K562 (cell line): ENCODE measurements at regions not wholly inside any gene's neighbourhood (a gene's known extent, or its start where the extent isn't known, plus 50 kb on each side); places are given as distances from the start of the nearest gene placed in this dataset.

Experiments
- ATAC-seq: fragments of 200-7000 bp; cut with Tn5 transposase; 3 replicates; pipeline ENCODE4 v1.9.1; 2020; ENCODE audit warnings: moderate library complexity
- BruUV-seq: library from RNA; stranded (reverse); fragments of 400-500 nt; replicated peaks from 2 replicates; lab custom pipeline; 2021; lab: Mats Ljungman, UMichigan
- CTCF ChIA-PET: fragments of 300-600 bp; formaldehyde crosslinking; extraction: SDS; loops from one replicate; lab custom pipeline; 2021; ENCODE audit warnings: low intra/inter-chr PET ratio; lab: Yijun Ruan, JAX
- POLR2A ChIA-PET: fragments of 300-600, 350-650 bp; sonication (Branson Sonifier 250); formaldehyde crosslinking; extraction: SDS; loops from one replicate; lab custom pipeline; 2021; ENCODE audit warnings: antibody characterized with exemption, inconsistent platforms; lab: Yijun Ruan, JAX
- DNase-seq, 4 experiments: peaks; one replicate each; pipeline versions ENCODE4 v3.0.0 to v3.0.0-alpha.2; 2011 to 2018; ENCODE audit warnings: low spot score in 3 of 4, mixed read lengths in 3 of 4; ENCODE audit errors: extremely low read depth in 1 of 4
- FAIRE-seq: peaks from 2 replicates; lab custom pipeline; 2011; peaks lifted over from hg19 to GRCh38; lab: Jason Lieb, UNC
- H2AFZ ChIP-seq: 2 replicates; pipeline ENCODE4 v1.6.0; 2011; ENCODE audit warnings: low read depth, low read length, control low read depth, inconsistent platforms
- H3K27ac ChIP-seq: fragments of 200-600 bp; 3 replicates; pipeline ENCODE4 v1.8.0; 2011; ENCODE audit warnings: low read depth, mild to moderate bottlenecking, control low read depth, inconsistent platforms, low read length, moderate library complexity, mixed read lengths; ENCODE audit errors: extremely low read depth
- H3K27me3 ChIP-seq, 2 experiments: fragments of 300-600 bp in 1 of 2; 2 replicates in 1 of 2; 3 replicates in 1 of 2; pipeline versions ENCODE4 v1.6.0 to v1.8.0; 2011; ENCODE audit warnings: inconsistent platforms in 2 of 2, low read length in 2 of 2, mild to moderate bottlenecking in 1 of 2, mixed read lengths in 1 of 2, moderate library complexity in 1 of 2; ENCODE audit not compliant: control insufficient read depth in 2 of 2, insufficient read depth in 2 of 2
- H3K36me3 ChIP-seq: fragments of 300-600 bp; 3 replicates; pipeline ENCODE4 v1.8.0; 2011; ENCODE audit warnings: mild to moderate bottlenecking, low read length, inconsistent platforms; ENCODE audit not compliant: control insufficient read depth, insufficient read depth
- H3K4me1 ChIP-seq, 2 experiments: fragments of 200-600 bp in 1 of 2; replicated peaks in 1 of 2; 2 replicates in 1 of 2; 3 replicates in 1 of 2; pipeline versions ENCODE4 v1.5.1 to v1.8.0; 2011; ENCODE audit warnings: inconsistent platforms in 2 of 2, low read length in 2 of 2, mild to moderate bottlenecking in 1 of 2, mixed read lengths in 1 of 2, moderate library complexity in 1 of 2; ENCODE audit not compliant: control insufficient read depth in 2 of 2, insufficient read depth in 2 of 2
- H3K4me2 ChIP-seq: 2 replicates; pipeline ENCODE4 v1.6.1; 2011; ENCODE audit warnings: low read length, control low read depth, inconsistent platforms, mixed read lengths; ENCODE audit not compliant: insufficient read depth
- H3K4me3 ChIP-seq: fragments of 200-600 bp; sonication (generic), shearing (Covaris generic); 2 replicates; pipeline ENCODE4 v1.5.1; 2016; ENCODE audit warnings: control low read depth, inconsistent platforms
- H3K79me2 ChIP-seq: fragments of 200-600 bp; 3 replicates; pipeline ENCODE4 v1.8.0; 2011; ENCODE audit warnings: low read length, inconsistent platforms; ENCODE audit not compliant: control insufficient read depth, insufficient read depth
- H3K9ac ChIP-seq, 2 experiments: 2 replicates each; pipeline versions ENCODE4 v1.6.0 to v1.6.1; 2011; ENCODE audit warnings: low read depth in 2 of 2, low read length in 2 of 2, control low read depth in 1 of 2, inconsistent platforms in 1 of 2, mild to moderate bottlenecking in 1 of 2, mixed read lengths in 1 of 2; ENCODE audit not compliant: insufficient read depth in 1 of 2
- H3K9me1 ChIP-seq: one replicate; pipeline ENCODE4 v1.6.0; 2011; ENCODE audit warnings: inconsistent platforms, mild to moderate bottlenecking, low read length, moderate library complexity; ENCODE audit not compliant: control insufficient read depth, insufficient read depth
- H3K9me3 ChIP-seq: replicated peaks from 2 replicates; pipeline ENCODE4 v1.5.1; 2011; ENCODE audit warnings: low read depth, low read length, inconsistent platforms; ENCODE audit not compliant: control insufficient read depth, insufficient read depth
- H4K20me1 ChIP-seq: replicated peaks from 2 replicates; pipeline ENCODE4 v1.6.1; 2011; ENCODE audit warnings: low read length, inconsistent platforms, mixed read lengths; ENCODE audit not compliant: control insufficient read depth, insufficient read depth
- ETS1 ChIP-seq: conservative IDR thresholded peaks from 2 replicates; pipeline ENCODE4 v1.6.1; 2011; ENCODE audit warnings: low read depth, mild to moderate bottlenecking, low read length; ENCODE audit not compliant: control insufficient read depth
- FOS ChIP-seq: IDR thresholded peaks from 3 replicates; pipeline ENCODE4 v1.6.1; 2011; ENCODE audit not compliant: insufficient read length; ENCODE audit errors: extremely low read depth
- HINFP ChIP-seq: fragments of 450-650 bp; conservative IDR thresholded peaks from 2 replicates; pipeline ENCODE4 v1.6.1; 2016; ENCODE audit warnings: missing genetic modification characterization, low read depth, mild to moderate bottlenecking, control low read depth, missing compliant biosample characterization
- LEF1 ChIP-seq: fragments of 450-650 bp; IDR thresholded peaks from 2 replicates; pipeline ENCODE4 v1.6.1; 2016; ENCODE audit warnings: mild to moderate bottlenecking
- SNRNP70 ChIP-seq: fragments of 200-400 bp; formaldehyde crosslinking; optimal IDR thresholded peaks from 2 replicates; pipeline ENCODE3; 2017; ENCODE audit warnings: low read depth, low read length
- SUPT5H ChIP-seq: fragments of 450-650 bp; IDR thresholded peaks from 2 replicates; pipeline ENCODE4 v1.6.1; 2016
- YBX1 ChIP-seq: fragments of 450-650 bp; IDR thresholded peaks from 2 replicates; pipeline ENCODE4 v1.7.1; 2016; ENCODE audit warnings: mild to moderate bottlenecking
- ZC3H4 ChIP-seq: sonication (generic); formaldehyde crosslinking; IDR thresholded peaks from 2 replicates; pipeline ENCODE4 v1.9.0; 2021; ENCODE audit warnings: missing genetic modification reagents, borderline replicate concordance
- ZFPM2 ChIP-seq: fragments of 250-450 bp; sonication (Bioruptor Pico); IDR thresholded peaks from 2 replicates; pipeline ENCODE4 v1.5.1; 2022; ENCODE audit warnings: mild to moderate bottlenecking
- ZNF3 ChIP-seq: fragments of 250-450 bp; sonication (Bioruptor Pico); IDR thresholded peaks from 2 replicates; pipeline ENCODE4 v1.5.0; 2021; ENCODE audit warnings: mild to moderate bottlenecking, moderate library complexity
- ZNF668 ChIP-seq: fragments of 250-450 bp; sonication (Bioruptor Pico); IDR thresholded peaks from 2 replicates; pipeline ENCODE4 v1.8.0; 2022; ENCODE audit warnings: mild to moderate bottlenecking, inconsistent platforms
- WGBS: fragments of 100-300 bp; shearing (Covaris generic); methylation state at CpG from one replicate; pipeline ENCODE4 v1.1.6; 2016; ENCODE audit warnings: low coverage, mixed read lengths; ENCODE audit not compliant: insufficient coverage; ENCODE audit errors: missing lambda C conversion rate; 5-methylcytosine and 5-hydroxymethylcytosine counted together
- in situ Hi-C: fragments of 300-500 bp; cut with MboI; formaldehyde crosslinking; loops from 4 replicates; pipeline ENCODE4 v1.15.0; 2018; ENCODE audit warnings: inconsistent platforms, mixed read lengths
- intact Hi-C: fragments of 100-400 bp; cut with micrococcal nuclease; formaldehyde crosslinking; loops from 2 replicates; pipeline ENCODE4 v1.14.2; 2022
- TF ChIP-seq, protein P1 (sequence below): IDR thresholded peaks from 3 replicates; pipeline ENCODE4 v1.6.1; 2011; ENCODE audit warnings: borderline replicate concordance, mild to moderate bottlenecking; ENCODE audit not compliant: insufficient read length, insufficient read depth
- TF ChIP-seq, protein P2 (sequence below): fragments of 450-650 bp; formaldehyde crosslinking; IDR thresholded peaks from 2 replicates; pipeline ENCODE4 v1.4.0; 2020; ENCODE audit warnings: mild to moderate bottlenecking, moderate library complexity
- TF ChIP-seq, protein P3 (sequence below): sonication (generic); formaldehyde crosslinking; IDR thresholded peaks from 2 replicates; pipeline ENCODE4 v1.8.1; 2022; ENCODE audit warnings: missing genetic modification reagents

DNA sequence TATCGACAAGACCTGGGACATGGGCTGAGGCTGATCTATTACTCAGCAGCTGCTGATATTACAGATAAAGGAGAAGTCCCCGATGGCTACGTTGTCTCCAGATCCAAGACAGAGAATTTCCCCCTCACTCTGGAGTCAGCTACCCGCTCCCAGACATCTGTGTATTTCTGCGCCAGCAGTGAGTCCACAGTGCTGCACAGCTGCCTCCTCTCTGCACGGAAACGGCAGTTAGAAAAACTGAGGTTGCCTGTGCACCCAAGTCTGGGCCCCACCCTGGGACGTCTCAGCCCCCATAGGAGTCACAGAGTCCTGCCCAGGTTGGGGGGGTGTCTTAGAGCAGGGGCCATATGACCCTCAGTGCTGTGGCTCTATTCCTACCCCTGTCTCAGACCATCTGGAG is 167.4 kb upstream of the PRSS58 start (continued):
- TF ChIP-seq, protein P1, sequence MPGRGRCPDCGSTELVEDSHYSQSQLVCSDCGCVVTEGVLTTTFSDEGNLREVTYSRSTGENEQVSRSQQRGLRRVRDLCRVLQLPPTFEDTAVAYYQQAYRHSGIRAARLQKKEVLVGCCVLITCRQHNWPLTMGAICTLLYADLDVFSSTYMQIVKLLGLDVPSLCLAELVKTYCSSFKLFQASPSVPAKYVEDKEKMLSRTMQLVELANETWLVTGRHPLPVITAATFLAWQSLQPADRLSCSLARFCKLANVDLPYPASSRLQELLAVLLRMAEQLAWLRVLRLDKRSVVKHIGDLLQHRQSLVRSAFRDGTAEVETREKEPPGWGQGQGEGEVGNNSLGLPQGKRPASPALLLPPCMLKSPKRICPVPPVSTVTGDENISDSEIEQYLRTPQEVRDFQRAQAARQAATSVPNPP, result no peak

- H3K36me3 ChIP-seq, result no peaks in the 10 kb centered on the region
- no peak overlapping the region for H3K9ac ChIP-seq
- BruUV-seq, result no TSS peak
- in situ Hi-C loops, result no loop called here
- H3K9me3 ChIP-seq, result no peaks in the 10 kb centered on the region
- H3K27me3 ChIP-seq, result peaks cover 2 to 17% of the 10 kb centered on the region in 2 experiments; a peak in 3 of 5 replicates
- no peak overlapping the region for H3K4me3 ChIP-seq
- FAIRE-seq, result no peak
- intact Hi-C loops, result no loop called here
- CTCF ChIA-PET, result no interaction called here
- no peak overlapping the region for H2AFZ ChIP-seq
- POLR2A ChIA-PET, result interaction anchor here (1.0 to 1.5 kb wide), 2 partner anchors 11 to 33 kb away, joined by 3 to 4 read pairs; no protein-coding TSS in a partner anchor
- H3K27ac ChIP-seq, result no peak overlapping the region
- WGBS, result 3% methylated on average over 4 of the region's 4 CpGs
- H3K4me2 ChIP-seq, result no peak overlapping the region
- no peak for ATAC-seq
- no peaks in the 10 kb centered on the region for H4K20me1 ChIP-seq
- no peaks in the 10 kb centered on the region for H3K79me2 ChIP-seq
- no peak for DNase-seq
- no peaks in the 10 kb centered on the region for H3K4me1 ChIP-seq
- no peaks in the 10 kb centered on the region for H3K9me1 ChIP-seq
- TF ChIP-seq, protein P1, result no peak
- no peak for TF ChIP-seq SNRNP70
- no peak for TF ChIP-seq HINFP
- TF ChIP-seq LEF1, result no peak
- TF ChIP-seq ETS1, result no peak
- no peak for TF ChIP-seq FOS
- no peak for TF ChIP-seq SUPT5H
- TF ChIP-seq, protein P2, sequence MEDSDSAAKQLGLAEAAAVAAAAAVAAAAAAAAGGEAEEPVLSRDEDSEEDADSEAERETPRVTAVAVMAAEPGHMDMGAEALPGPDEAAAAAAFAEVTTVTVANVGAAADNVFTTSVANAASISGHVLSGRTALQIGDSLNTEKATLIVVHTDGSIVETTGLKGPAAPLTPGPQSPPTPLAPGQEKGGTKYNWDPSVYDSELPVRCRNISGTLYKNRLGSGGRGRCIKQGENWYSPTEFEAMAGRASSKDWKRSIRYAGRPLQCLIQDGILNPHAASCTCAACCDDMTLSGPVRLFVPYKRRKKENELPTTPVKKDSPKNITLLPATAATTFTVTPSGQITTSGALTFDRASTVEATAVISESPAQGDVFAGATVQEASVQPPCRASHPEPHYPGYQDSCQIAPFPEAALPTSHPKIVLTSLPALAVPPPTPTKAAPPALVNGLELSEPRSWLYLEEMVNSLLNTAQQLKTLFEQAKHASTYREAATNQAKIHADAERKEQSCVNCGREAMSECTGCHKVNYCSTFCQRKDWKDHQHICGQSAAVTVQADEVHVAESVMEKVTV (CRISPR knock-in tag), result no peak
- no peak for TF ChIP-seq ZC3H4 (CRISPR knock-in tag)
- TF ChIP-seq, protein P3, sequence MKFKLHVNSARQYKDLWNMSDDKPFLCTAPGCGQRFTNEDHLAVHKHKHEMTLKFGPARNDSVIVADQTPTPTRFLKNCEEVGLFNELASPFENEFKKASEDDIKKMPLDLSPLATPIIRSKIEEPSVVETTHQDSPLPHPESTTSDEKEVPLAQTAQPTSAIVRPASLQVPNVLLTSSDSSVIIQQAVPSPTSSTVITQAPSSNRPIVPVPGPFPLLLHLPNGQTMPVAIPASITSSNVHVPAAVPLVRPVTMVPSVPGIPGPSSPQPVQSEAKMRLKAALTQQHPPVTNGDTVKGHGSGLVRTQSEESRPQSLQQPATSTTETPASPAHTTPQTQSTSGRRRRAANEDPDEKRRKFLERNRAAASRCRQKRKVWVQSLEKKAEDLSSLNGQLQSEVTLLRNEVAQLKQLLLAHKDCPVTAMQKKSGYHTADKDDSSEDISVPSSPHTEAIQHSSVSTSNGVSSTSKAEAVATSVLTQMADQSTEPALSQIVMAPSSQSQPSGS (CRISPR knock-in tag), result no peak
- no peak for TF ChIP-seq YBX1
- no peak for TF ChIP-seq ZFPM2 (CRISPR knock-in tag)
- TF ChIP-seq ZNF3 (CRISPR knock-in tag), result no peak
- no peak for TF ChIP-seq ZNF668
Observed at GRCh38 chr7:142422621-142423020, 164.8 kb upstream of the PRSS58 start.
